DND-41 (cell line): ENCODE measurements at regions not wholly inside any gene's neighbourhood (a gene's known extent, or its start where the extent isn't known, plus 50 kb on each side); places are given as distances from the start of the nearest gene placed in this dataset.

Experiments
- ATAC-seq: fragments of 200-7000 bp; cut with Tn5 transposase; 3 replicates; pipeline ENCODE4 v1.9.1; 2021; ENCODE audit warnings: low read depth; ENCODE audit not compliant: insufficient read depth
- DNase-seq: peaks from one replicate; pipeline ENCODE4 v3.0.0-alpha.2; 2020
- H2AFZ ChIP-seq: 2 replicates; pipeline ENCODE4 v1.6.0; 2012; ENCODE audit warnings: low read depth, low read length
- H3K27ac ChIP-seq: 2 replicates; pipeline ENCODE4 v1.5.1; 2012; ENCODE audit warnings: low read length, inconsistent platforms
- H3K27me3 ChIP-seq: fragments of 200-600 bp; sonication (generic); 2 replicates; pipeline ENCODE4 v1.6.0; 2012; ENCODE audit warnings: low read length, mild to moderate bottlenecking, inconsistent platforms; ENCODE audit not compliant: insufficient read depth, poor library complexity
- H3K36me3 ChIP-seq: 2 replicates; pipeline ENCODE4 v1.5.1; 2012; ENCODE audit warnings: low read length, inconsistent platforms; ENCODE audit not compliant: insufficient read depth
- H3K4me1 ChIP-seq: 2 replicates; pipeline ENCODE4 v1.5.1; 2012; ENCODE audit warnings: mild to moderate bottlenecking, low read length; ENCODE audit not compliant: insufficient read depth
- H3K4me2 ChIP-seq: 2 replicates; pipeline ENCODE4 v1.6.0; 2012; ENCODE audit warnings: mild to moderate bottlenecking, moderate library complexity, low read length, inconsistent platforms; ENCODE audit not compliant: insufficient read depth
- H3K4me3 ChIP-seq, 2 experiments: fragments of 200-600 bp in 1 of 2; shearing (Covaris generic) in 1 of 2; 2 replicates each; pipeline ENCODE4 v1.5.1; 2012 to 2016; ENCODE audit warnings: inconsistent platforms in 2 of 2, low read length in 2 of 2, mild to moderate bottlenecking in 2 of 2, low read depth in 1 of 2, moderate library complexity in 1 of 2
- H3K79me2 ChIP-seq: 2 replicates; pipeline ENCODE4 v1.6.0; 2012; ENCODE audit warnings: low read length, inconsistent platforms; ENCODE audit not compliant: insufficient read depth
- H3K9ac ChIP-seq: 2 replicates; pipeline ENCODE4 v1.6.0; 2012; ENCODE audit warnings: low read depth, mild to moderate bottlenecking, inconsistent platforms, low read length, moderate library complexity
- H3K9me3 ChIP-seq: 2 replicates; pipeline ENCODE4 v1.5.1; 2012; ENCODE audit warnings: low read length, moderate library complexity, mild to moderate bottlenecking, inconsistent platforms; ENCODE audit not compliant: insufficient read depth, severe bottlenecking
- H4K20me1 ChIP-seq: 2 replicates; pipeline ENCODE4 v1.6.0; 2012; ENCODE audit warnings: low read length; ENCODE audit not compliant: insufficient read depth
- CTCF ChIP-seq: IDR thresholded peaks from 2 replicates; pipeline ENCODE4 v1.5.1; 2012; ENCODE audit warnings: borderline replicate concordance, low read length, moderate library complexity, mild to moderate bottlenecking; ENCODE audit not compliant: poor library complexity, severe bottlenecking; ENCODE audit errors: extremely low read depth
- EZH2 ChIP-seq: IDR thresholded peaks from 3 replicates; pipeline ENCODE4 v1.6.1; 2012; ENCODE audit warnings: borderline replicate concordance, low read depth, mild to moderate bottlenecking, moderate library complexity, low read length, inconsistent platforms; ENCODE audit not compliant: severe bottlenecking

GRCh38 chr4:103885152-103885551 is 165.4 kb upstream of the TACR3 start:
- H3K4me1 ChIP-seq: no peaks in the 10 kb centered on the region
- H3K9ac ChIP-seq: no peak overlapping the region
- H3K4me2 ChIP-seq: no peak overlapping the region
- no peaks in the 10 kb centered on the region for H3K27me3 ChIP-seq
- no peak overlapping the region for H3K4me3 ChIP-seq
- ATAC-seq: no peak
- H3K36me3 ChIP-seq: no peaks in the 10 kb centered on the region
- DNase-seq: no peak
- no peak overlapping the region for H3K27ac ChIP-seq
- no peaks in the 10 kb centered on the region for H3K79me2 ChIP-seq
- H2AFZ ChIP-seq: no peak overlapping the region
- no peaks in the 10 kb centered on the region for H4K20me1 ChIP-seq
- TF ChIP-seq CTCF: no peak
- no peak for TF ChIP-seq EZH2
- no peaks in the 10 kb centered on the region for H3K9me3 ChIP-seq

GRCh38 chr4:103867311-103867710 is 147.5 kb upstream of the TACR3 start:
- Histone ChIP-seq H3K9me3 (no peaks in the 10 kb centered on the region), H3K4me1 (no peaks in the 10 kb centered on the region), H3K79me2 (no peaks in the 10 kb centered on the region), H3K36me3 (no peaks in the 10 kb centered on the region), H3K27me3 (no peaks in the 10 kb centered on the region), H3K4me3 (no peak overlapping the region), H2AFZ (no peak overlapping the region), H3K27ac (no peak overlapping the region), H3K4me2 (no peak overlapping the region), H4K20me1 (no peaks in the 10 kb centered on the region), H3K9ac (no peak overlapping the region)
- ATAC-seq: no peak
- TF ChIP-seq CTCF (no peak), EZH2 (no peak)
- DNase-seq: no peak

GRCh38 chr4:103853627-103854026 is 133.8 kb upstream of the TACR3 start:
- DNase-seq (no peak), ATAC-seq (no peak)
- no peaks in the 10 kb centered on the region for H4K20me1 ChIP-seq
- H3K27ac ChIP-seq: no peak overlapping the region
- H3K36me3 ChIP-seq: no peaks in the 10 kb centered on the region
- no peak overlapping the region for H3K4me2 ChIP-seq
- no peaks in the 10 kb centered on the region for H3K79me2 ChIP-seq
- no peak overlapping the region for H2AFZ ChIP-seq
- no peak overlapping the region for H3K4me3 ChIP-seq
- H3K4me1 ChIP-seq: no peaks in the 10 kb centered on the region
- H3K9ac ChIP-seq: no peak overlapping the region
- TF ChIP-seq CTCF (no peak), EZH2 (no peak)
- no peaks in the 10 kb centered on the region for H3K27me3 ChIP-seq
- no peaks in the 10 kb centered on the region for H3K9me3 ChIP-seq

GRCh38 chr4:103853146-103853545 is 133.4 kb upstream of the TACR3 start:
- DNase-seq (no peak), ATAC-seq (no peak)
- Histone ChIP-seq H3K27ac (no peak overlapping the region), H3K27me3 (no peaks in the 10 kb centered on the region), H3K4me3 (no peak overlapping the region), H3K4me1 (no peaks in the 10 kb centered on the region), H4K20me1 (no peaks in the 10 kb centered on the region), H3K4me2 (no peak overlapping the region), H2AFZ (no peak overlapping the region), H3K36me3 (no peaks in the 10 kb centered on the region), H3K9me3 (no peaks in the 10 kb centered on the region), H3K79me2 (no peaks in the 10 kb centered on the region), H3K9ac (no peak overlapping the region)
- TF ChIP-seq CTCF (no peak), EZH2 (no peak)
